Activated CD8-positive, alpha-beta T cell treated with anti-CD3 and anti-CD28 coated beads for 36 hours (primary cell): ENCODE measurements at regions not wholly inside any gene's neighbourhood (a gene's known extent, or its start where the extent isn't known, plus 50 kb on each side); places are given as distances from the start of the nearest gene placed in this dataset.

Experiments used
- ATAC-seq: fragments of 200-7000 bp; cut with Tn5 transposase; one replicate; pipeline ENCODE4 v1.10.0; 2021; ENCODE audit warnings: mild to moderate bottlenecking, moderate library complexity
- CTCF ChIA-PET: fragments of 350-600 bp; sonication (Branson Sonifier 250); formaldehyde crosslinking; loops from one replicate; lab custom pipeline; 2021; ENCODE audit warnings: antibody characterized with exemption; lab: Charles Lee
- POLR2A ChIA-PET: fragments of 350-600 bp; sonication (Branson Sonifier 250); formaldehyde crosslinking; loops from one replicate; lab custom pipeline; 2021; ENCODE audit warnings: antibody characterized with exemption; lab: Charles Lee
- DNase-seq: peaks from one replicate; pipeline ENCODE4 v3.0.0-alpha.2; 2020
- H3K27ac Mint-ChIP-seq: one replicate; pipeline ENCODE4 v1.8.0; 2021; ENCODE audit warnings: mild to moderate bottlenecking, mixed read lengths
- H3K27me3 Mint-ChIP-seq: one replicate; pipeline ENCODE4 v1.8.0; 2021; ENCODE audit warnings: mixed read lengths
- H3K36me3 Mint-ChIP-seq: one replicate; pipeline ENCODE4 v1.8.0; 2021; ENCODE audit warnings: low read depth, mixed read lengths
- H3K4me1 Mint-ChIP-seq: one replicate; pipeline ENCODE4 v1.8.0; 2021; ENCODE audit warnings: low read depth, mixed read lengths
- H3K4me3 Mint-ChIP-seq: one replicate; pipeline ENCODE4 v1.8.0; 2021; ENCODE audit warnings: mild to moderate bottlenecking, moderate library complexity, mixed read lengths
- H3K9me3 Mint-ChIP-seq: one replicate; pipeline ENCODE4 v1.8.0; 2021; ENCODE audit warnings: mixed read lengths
- intact Hi-C: fragments of 100-400 bp; cut with micrococcal nuclease; formaldehyde crosslinking; loops from one replicate; pipeline ENCODE4 v1.10.0; 2022
- TF ChIP-seq, protein P1 (sequence below): fragments of 200-600 bp; IDR thresholded peaks from one replicate; pipeline ENCODE4 v1.8.0; 2022; ENCODE audit warnings: antibody characterized with exemption, mild to moderate bottlenecking

GRCh38 chr1:36605942-36606640, 123.4 kb upstream of the CSF3R start:
- no peaks in the 10 kb centered on the region for H3K36me3 Mint-ChIP-seq
- intact Hi-C loops: no loop called here
- no peak overlapping the region for H3K27ac Mint-ChIP-seq
- ChIA-PET CTCF (no interaction called here), POLR2A (no interaction called here)
- no peaks in the 10 kb centered on the region for H3K9me3 Mint-ChIP-seq
- H3K27me3 Mint-ChIP-seq: peaks cover 6% of the 10 kb centered on the region
- no peak for DNase-seq
- no peak overlapping the region for H3K4me3 Mint-ChIP-seq
- TF ChIP-seq, protein P1, sequence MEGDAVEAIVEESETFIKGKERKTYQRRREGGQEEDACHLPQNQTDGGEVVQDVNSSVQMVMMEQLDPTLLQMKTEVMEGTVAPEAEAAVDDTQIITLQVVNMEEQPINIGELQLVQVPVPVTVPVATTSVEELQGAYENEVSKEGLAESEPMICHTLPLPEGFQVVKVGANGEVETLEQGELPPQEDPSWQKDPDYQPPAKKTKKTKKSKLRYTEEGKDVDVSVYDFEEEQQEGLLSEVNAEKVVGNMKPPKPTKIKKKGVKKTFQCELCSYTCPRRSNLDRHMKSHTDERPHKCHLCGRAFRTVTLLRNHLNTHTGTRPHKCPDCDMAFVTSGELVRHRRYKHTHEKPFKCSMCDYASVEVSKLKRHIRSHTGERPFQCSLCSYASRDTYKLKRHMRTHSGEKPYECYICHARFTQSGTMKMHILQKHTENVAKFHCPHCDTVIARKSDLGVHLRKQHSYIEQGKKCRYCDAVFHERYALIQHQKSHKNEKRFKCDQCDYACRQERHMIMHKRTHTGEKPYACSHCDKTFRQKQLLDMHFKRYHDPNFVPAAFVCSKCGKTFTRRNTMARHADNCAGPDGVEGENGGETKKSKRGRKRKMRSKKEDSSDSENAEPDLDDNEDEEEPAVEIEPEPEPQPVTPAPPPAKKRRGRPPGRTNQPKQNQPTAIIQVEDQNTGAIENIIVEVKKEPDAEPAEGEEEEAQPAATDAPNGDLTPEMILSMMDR: no peak
- peaks cover 12% of the 10 kb centered on the region for H3K4me1 Mint-ChIP-seq
- no peak for ATAC-seq

GRCh38 chr1:36603461-36603860, 120.7 kb upstream of the CSF3R start:
- DNase-seq (no peak), ATAC-seq (no peak)
- POLR2A ChIA-PET: no interaction called here
- CTCF ChIA-PET: no interaction called here
- intact Hi-C loops: no loop called here
- peaks cover 12% of the 10 kb centered on the region for H3K4me1 Mint-ChIP-seq
- no peak overlapping the region for H3K27ac Mint-ChIP-seq
- no peak overlapping the region for H3K4me3 Mint-ChIP-seq
- H3K9me3 Mint-ChIP-seq: no peaks in the 10 kb centered on the region
- no peaks in the 10 kb centered on the region for H3K36me3 Mint-ChIP-seq
- TF ChIP-seq, protein P1: no peak
- H3K27me3 Mint-ChIP-seq: peaks cover 6% of the 10 kb centered on the region

DNA sequence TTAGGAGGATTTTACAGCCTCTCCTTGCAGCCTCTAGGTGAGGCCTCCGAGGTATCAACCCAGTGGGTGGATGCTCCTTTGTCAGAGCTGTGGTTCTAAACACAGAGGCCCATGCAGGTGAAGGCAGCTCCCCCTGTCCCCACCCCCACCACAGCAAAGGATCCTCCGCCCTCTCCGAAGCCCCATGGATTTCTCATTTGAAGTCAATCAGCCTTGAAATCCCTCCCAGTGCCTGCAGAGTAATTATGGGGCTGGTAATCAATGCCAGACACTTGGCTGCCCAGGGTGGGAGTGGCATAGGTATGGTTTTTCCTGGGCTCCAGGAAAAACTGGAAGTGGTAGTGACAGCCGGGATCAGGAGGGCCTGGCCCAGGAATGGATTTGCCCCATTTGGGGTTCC, 119.5 kb upstream of the CSF3R start:
- CTCF ChIA-PET: no interaction called here
- POLR2A ChIA-PET: no interaction called here
- Mint-ChIP-seq H3K9me3 (no peaks in the 10 kb centered on the region), H3K27me3 (peaks cover 8% of the 10 kb centered on the region), H3K4me3 (no peak overlapping the region), H3K36me3 (no peaks in the 10 kb centered on the region), H3K4me1 (peaks cover 12% of the 10 kb centered on the region), H3K27ac (no peak overlapping the region)
- intact Hi-C loops: no loop called here
- DNase-seq: no peak
- ATAC-seq: no peak
- TF ChIP-seq, protein P1: no peak

GRCh38 chr1:36599828-36600227, 117.1 kb upstream of the CSF3R start:
- CTCF ChIA-PET: interaction anchor here (2.6 kb wide), 1 partner anchor 23 kb away, joined by 7 read pairs; no protein-coding TSS in a partner anchor
- H3K9me3 Mint-ChIP-seq: no peaks in the 10 kb centered on the region

DNA sequence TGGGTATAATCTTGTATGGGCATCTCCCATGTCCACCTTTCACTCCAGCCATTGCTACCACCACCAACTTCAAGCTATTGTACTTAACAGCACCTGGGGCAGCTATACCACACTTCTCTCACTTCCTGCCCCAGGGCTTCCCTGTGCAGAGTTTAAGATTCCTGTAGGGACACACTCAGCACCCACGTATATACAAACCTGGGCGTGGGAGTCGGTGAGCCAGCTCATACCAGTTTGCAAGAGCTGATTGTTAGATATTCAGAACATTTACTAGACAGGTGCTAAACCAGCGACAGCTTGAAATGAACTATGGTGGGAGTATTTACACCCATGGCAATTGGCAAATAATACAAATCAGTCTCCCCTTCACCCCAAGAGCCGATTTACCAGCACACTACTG, 114.8 kb upstream of the CSF3R start:
- CTCF ChIA-PET: no interaction called here

More at GRCh38 chr1:36599828-36600227, 117.1 kb upstream of the CSF3R start:
- intact Hi-C loops: no loop called here
- Mint-ChIP-seq H3K27me3 (peaks cover 11% of the 10 kb centered on the region), H3K36me3 (no peaks in the 10 kb centered on the region), H3K27ac (no peak overlapping the region), H3K4me3 (no peak overlapping the region), H3K4me1 (no peaks in the 10 kb centered on the region)
- DNase-seq: no peak
- TF ChIP-seq, protein P1: no peak
- POLR2A ChIA-PET: no interaction called here
- no peak for ATAC-seq

More for the DNA sequence above, 114.8 kb upstream of the CSF3R start:
- Mint-ChIP-seq H3K27me3 (peaks cover 5% of the 10 kb centered on the region), H3K9me3 (no peaks in the 10 kb centered on the region), H3K27ac (no peak overlapping the region), H3K4me3 (no peak overlapping the region), H3K4me1 (no peaks in the 10 kb centered on the region), H3K36me3 (no peaks in the 10 kb centered on the region)
- TF ChIP-seq, protein P1: no peak
- intact Hi-C loops: no loop called here
- POLR2A ChIA-PET: no interaction called here
- DNase-seq: no peak
- ATAC-seq: no peak
